Activated CD4-positive, alpha-beta T cell treated with anti-CD3 and anti-CD28 coated beads, Interleukin-10, Interleukin-2, amounts not matched to agents 100 ng/mL and 50 ng/mL, durations not matched to agents 16 hours and 8 hours (primary cell): ENCODE measurements at regions not wholly inside any gene's neighbourhood (a gene's known extent, or its start where the extent isn't known, plus 50 kb on each side); places are given as distances from the start of the nearest gene placed in this dataset.

Experiments
- DNase-seq: peaks from one replicate; pipeline ENCODE4 v3.0.0-alpha.2; 2020

DNA sequence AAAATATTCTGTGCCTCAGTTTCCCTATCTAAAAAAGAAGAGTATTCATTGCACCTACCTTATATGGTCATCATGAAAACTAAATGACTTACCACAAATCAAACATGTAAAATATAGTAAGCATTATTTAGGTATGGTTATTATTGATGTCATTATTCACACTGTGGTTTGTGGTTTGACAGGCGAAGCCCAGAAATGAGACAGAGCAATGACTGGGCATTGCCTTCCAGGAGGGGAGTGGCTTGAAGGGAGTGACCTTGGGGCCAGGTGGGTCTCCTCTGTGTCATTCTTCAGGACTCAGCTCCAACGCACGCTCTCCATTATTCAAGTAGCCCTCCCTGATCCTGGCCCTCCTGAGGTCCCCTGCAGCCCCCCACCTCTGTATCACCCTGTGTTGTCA, 133.7 kb downstream of the DMRTA2 start:
- peak; percentile 39 for DNase-seq

DNA sequence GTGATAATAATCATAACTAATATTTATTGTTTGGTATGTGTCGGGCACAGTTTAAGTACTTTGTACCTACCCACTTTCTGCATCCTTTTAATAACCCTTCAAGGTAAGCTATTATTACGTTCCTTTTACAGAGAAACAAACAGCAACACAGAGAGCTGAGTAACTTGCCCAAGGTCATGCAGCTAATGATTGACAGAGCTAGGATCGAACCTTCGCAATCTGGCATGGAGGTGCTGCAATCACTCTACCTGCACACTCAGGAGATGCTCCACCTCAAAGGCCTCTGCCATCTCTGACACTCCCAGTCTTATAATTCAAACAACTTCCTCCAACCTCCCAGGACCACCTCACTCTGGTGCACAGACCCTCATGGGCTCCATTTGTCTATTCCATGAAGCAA, 137.2 kb downstream of the DMRTA2 start:
- DNase-seq, result no peak

DNA sequence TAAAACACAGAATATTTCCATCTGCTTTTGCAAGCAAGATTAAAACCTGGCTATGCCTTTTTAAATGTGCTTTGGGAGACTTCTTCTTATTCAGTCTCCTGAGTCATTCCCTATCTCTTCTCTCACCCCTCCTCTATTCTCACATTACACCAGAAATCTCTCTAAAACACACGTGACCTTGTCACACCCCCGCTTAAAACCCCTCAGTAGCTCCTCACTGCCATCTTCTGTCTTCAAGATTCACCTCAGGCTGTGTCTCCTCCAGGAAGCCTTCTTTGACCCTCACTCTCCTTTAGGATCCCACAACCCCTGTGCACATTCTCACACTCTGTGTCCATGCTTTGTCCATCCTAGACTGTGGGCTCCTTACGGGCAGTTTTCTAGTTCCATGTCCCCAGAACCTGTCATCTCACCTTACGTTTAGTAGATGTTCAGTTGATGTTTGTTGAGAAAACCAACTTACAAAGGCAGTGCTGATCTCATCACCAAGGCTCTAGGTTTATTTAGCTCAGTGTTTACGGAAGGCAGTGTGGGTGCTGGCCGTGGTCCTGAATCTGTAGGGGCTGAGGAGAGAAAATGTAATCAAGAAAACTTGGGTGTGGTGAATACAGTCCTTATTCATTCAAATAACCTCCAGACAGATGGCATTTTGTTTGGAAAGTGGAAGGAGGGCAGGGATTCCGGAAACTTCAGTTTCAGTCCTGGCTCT, 143.5 kb downstream of the DMRTA2 start:
- DNase-seq, result no peak

DNA sequence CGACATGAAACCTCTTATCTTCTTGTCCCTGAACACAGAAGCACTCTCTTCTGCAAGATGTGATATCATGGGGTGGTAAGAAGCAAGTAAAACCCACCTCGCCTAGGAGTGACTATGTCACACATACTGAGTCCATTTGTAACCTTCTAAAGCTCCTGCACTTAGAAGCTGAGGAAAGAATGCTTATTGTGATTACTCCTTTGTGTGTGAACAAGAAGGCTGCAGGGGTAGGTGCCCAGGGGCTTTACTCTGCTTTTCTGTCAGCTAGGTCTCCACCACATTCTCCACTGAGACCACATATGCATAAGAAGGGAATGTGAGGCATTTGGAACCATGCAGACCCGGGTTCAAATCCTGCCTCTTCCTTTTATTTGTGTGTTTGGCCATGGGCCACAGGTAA, 144.3 kb downstream of the DMRTA2 start:
- no peak for DNase-seq

DNA sequence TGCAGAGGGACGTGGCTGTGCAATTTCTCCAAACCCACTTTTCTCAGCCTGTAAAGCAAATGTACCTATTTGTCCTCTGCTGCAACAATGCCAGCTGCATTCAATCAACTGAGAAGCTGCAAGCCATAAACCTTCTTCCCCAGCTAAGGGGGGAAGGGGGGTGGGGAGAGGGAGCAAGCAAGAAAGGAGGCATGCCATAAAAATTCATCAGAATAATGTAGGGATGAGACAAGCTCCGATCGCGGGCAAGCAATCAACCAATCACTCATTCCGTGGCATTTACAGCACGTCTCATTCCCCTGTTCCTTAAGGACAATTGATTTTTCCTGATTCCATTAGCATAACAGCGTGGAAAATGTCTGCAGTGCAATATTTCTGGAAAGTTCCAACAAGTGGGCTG, 144.8 kb downstream of the DMRTA2 start:
- DNase-seq, result no peak

DNA sequence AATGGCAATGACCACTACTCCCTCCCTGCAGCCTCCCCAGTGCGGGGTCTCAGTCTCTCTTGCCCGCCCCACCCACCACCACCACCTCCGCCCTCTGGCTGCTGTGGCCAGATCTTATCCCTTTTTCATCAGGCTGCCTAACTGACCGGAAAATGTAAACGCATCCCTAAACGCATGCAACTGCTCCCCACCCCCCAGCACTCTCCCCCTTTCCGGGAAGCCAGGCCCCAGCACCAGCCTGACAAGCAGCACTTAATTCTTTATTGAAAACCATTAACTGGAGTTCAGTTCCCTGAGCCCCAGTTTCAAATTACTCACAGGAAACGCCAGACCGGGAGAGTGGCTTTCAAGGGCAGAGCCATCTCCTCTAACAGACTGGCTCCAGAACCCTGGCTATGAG, 147.7 kb downstream of the DMRTA2 start:
- no peak for DNase-seq

DNA sequence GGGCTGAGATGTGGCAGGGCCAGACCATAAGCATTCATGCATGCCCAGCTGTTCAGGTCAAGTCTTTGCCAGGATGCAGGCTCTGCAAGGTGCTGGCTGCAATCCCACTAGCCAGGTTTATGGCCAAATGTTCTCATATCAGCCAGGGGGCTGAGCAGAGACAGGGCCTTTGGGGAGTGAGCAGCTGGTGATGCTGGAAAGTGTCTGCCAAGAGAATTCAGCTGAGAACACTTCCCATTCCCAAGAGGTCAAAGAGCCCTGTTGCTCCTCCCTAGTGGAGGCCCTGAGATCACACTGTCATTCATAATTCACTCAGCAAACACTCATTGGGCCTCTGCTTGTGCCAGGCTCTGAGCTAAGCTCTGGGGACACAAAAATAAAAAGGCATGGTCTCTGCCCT, 150.3 kb downstream of the DMRTA2 start:
- no peak for DNase-seq

DNA sequence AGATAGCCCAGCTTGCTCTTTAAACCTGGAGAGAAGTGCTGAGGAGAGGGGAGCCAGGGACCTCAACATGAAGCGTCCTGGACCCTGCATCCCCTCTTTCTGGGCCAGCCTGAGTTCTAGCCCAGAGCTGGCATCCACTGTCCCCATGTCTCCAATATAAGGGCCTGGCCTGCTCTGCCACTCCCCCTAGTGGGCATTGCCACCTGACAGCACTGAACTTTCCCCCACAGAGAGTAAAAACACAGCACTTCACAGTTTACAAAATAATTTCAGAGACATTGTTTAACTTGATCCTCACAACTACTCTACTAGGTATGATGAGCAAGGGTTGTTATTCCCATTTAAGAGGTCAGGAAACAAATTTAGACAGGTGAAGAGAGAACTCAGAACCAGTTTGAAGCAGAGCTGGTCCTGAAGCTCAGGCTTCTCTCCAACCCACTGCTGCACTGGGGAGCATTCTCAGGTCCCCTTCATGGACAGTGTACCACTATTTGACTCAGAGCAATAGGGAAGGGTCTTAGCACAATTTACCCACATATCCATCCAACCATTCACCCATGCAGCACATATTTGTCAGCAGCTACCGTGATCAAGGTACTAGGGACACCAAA, 151.2 kb downstream of the DMRTA2 start:
- DNase-seq, result peak; percentile 32

DNA sequence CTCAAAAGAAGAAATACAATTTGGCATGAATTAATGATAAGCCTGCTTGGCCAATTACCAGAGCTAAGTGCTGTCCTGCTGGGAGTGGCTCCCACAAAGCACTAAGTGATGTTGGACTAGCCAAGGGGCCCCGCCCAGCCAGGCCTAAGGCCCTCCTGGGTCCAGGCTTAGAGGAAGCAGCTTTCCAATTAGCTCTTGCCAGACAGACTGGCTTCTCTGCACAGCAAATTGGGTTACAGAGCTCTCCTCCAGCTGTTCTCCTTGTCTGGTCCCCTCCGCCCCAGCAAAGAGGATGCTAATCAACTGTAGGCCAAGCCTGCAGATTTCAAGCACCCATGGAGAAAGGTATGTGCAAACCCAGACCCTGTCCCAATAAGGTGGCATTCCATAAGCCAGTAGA, 151.9 kb downstream of the DMRTA2 start:
- no peak for DNase-seq

DNA sequence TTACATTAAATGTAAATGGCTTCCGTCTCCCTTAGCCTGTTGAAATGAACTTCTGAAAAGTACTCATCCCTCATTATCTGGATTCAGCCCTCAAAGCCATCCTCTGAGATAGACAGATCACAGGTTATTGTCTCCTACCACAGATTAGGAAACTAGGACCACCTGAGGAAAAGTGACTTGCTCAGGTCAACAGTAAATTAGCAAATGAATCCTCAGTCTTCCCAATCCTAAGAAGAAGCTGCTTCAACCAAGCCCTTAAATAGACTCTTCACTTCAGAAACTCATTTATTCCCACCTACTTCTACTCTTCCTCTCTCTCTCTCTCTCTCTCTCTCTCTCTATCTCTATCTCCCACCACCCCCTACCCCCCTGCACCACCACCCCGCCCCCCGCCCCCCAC, 152.3 kb downstream of the DMRTA2 start:
- DNase-seq, result no peak

DNA sequence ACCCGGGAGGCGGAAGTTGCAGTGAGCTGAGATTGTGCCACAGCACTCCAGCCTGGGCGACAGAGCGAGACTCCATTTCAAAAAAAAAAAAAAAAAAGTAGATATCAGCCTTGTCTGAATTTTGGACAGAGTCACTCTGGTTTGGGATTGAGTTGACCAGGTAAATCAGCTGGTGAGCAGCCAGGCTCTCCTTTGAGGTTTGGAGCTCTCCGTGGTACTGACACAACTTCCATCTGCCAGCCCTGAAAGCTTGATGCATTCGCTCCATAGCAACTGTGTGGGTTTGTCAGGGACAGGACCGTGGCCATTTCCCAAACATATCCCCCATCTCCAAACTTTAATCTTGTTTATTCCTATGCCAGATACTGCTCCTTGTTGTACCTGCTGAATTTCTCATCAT, 155.2 kb downstream of the DMRTA2 start:
- no peak for DNase-seq

DNA sequence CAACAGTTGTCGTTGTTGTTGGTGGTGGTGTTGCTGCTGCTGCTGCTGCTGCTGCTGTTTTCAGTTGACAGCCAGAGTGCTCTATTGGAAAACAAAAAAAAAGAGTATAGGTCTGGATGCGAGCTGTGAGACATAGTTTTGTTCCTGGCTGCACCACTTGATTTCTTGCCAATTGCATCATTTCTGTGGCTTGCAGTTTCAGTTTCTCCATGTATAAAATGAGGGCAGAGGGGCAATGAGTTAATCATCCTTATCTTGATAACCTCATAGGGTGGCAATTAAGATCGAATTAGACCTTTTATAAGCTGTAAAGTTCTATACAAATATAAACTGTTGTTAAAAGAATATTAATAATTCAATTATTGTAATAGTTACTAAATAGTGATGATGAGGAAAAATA, 156.7 kb downstream of the DMRTA2 start:
- peak; percentile 6 for DNase-seq

DNA sequence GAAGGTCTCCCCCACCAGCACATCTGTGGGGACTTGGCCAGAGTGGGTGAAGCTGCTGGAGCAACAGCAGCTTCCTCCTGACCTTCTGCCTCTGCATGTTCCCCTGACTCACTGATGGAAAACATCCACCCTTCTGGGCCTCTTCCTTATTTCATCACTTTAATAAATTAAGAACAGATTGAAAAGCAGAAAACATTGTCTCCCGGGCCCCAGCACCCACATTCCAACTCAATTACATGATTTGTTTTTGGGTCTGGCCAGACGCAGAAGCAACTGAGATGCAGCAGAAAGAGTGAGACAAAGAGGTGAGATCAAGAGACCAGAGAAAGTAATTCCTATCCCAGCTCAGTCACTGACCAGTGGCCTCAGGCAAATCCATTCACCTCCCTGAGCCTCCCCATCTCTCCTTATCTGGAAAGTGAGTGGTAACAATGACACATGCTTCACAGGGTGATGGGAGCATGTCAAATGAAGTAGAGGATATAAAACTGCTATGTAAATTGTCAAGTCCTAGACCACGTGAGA, 157.1 kb downstream of the ELAVL4 start:
- no peak for DNase-seq

DNA sequence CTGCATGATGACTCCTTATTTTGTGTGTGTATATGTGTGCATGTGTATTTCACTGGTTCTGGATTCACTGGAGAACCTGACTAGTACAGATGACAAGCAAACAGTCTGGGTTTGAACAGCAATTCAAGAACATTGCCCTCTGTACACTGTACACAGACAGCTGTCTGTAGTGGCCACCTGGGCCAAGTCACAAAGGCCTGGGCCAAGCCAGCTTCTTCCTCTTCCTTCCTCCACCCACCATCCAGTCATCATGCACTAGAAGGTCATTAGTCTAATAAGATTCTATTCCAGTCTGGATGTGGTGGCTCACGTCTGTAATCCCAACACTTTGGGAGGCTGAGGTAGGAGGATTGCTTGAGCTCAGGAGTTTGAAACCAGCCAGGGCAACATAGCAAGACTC, 155.9 kb downstream of the ELAVL4 start:
- no peak for DNase-seq

DNA sequence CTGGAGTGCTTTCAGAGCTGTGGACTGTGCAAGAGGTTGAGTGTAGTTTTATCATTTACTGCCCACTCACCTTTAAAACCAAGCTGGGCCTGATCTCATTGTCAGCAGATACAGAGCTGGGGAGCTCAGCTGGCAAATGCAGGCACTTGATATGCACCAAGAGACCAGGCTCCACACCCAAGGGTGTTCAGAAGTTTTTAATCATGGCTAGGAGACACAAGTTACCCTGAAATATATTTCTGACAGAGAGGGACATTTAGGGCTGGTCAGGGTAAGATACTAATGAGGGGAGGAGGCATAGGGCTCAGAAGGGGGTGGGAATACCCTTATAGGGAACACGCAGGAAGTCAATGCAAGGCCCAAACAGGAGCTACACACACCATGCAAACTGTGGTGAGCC, 153.7 kb downstream of the ELAVL4 start:
- no peak for DNase-seq

DNA sequence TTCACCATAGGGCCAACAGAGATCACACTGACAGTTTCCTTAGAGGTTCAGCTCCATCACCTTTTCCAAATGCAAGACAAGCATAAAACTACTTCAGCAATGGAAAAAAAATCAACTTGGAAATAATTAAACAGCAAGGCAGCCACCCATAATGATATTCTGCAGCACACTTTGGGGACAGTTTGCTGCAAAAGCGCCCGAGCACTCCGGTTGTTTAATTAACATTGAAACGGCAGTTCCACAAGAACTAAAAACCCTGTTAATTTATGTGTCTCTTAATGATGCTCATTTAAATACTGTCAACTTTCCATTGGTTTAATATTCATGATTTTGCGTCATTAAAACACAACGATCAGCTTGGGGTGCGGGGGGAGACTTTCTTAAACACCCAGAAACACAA, 153.2 kb downstream of the ELAVL4 start:
- DNase-seq, result no peak

DNA sequence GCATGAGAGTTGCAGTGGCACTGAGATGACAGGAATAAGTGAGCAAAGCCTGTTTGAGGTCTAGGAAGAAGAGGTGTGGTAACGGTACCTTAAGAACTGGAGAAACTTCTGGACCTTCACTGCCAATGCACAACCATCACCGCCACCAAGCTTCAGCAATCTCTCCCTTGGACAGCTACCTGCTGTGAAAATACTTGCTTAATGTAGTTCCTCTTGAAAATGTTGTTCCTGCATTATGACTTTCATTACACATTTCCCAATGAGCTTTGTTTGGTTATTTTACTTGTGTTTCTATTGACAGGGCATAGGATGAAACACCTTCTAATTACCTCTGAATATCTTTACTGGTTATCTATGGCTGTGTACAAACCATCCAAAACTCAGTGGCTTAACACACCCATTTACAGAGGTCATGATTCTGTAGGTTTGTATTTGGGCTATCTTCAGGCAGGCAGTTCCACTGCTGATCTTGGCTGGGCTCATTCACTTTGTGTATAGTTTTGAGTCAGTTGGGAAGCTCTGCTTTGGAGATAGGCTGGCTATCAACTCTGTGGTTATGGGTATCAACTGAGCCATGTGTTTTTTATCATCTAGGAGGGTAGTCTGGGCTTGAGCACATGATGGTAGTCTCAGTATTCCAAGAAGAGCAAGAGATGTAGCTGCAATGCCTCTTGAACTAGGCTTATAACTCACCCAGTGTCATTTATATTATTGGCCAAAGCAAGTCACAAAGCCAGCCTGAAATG, 149.4 kb downstream of the ELAVL4 start:
- no peak for DNase-seq

DNA sequence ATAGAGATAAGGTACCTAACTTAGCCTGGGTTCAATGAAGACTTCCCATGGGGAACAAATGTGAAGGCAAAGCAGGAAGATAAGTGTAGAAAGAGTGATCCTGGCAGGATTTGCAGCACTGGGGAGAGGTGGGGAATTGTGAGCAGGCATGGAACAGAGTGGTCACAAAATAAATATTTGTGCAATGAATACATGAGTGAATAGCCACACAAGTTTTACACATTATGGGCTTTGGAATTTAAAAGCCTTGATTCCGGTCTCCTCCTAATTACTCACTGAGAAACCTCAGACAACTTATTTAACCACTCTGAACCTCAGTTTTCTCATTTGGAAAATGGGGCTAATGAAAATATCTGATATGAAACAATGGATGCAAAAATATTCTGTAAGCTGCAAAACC, 148.3 kb downstream of the ELAVL4 start:
- DNase-seq, result no peak
